Gastrocnemius medialis (tissue), 4 donors: ENCODE measurements at regions not wholly inside any gene's neighbourhood (a gene's known extent, or its start where the extent isn't known, plus 50 kb on each side); places are given as distances from the start of the nearest gene placed in this dataset.

Experiments
- ATAC-seq, 2 donors: fragments of 150-250 bp; one replicate each; pipeline ENCODE4 v1.9.1; 2016
- DNase-seq, 2 donors: peaks; one replicate each; pipeline ENCODE4 v3.0.0-alpha.2; 2019
- H3K27ac ChIP-seq, 4 donors: fragments of 200-600 bp; sonication (generic); 1 replicate in 1 of 4; 2 replicates in 3 of 4; pipeline ENCODE4 v1.5.1; 2016 to 2018; ENCODE audit warnings: mild to moderate bottlenecking in 2 of 4, moderate library complexity in 1 of 4
- H3K27me3 ChIP-seq, 3 donors: fragments of 200-600 bp; sonication (generic) in 2 of 3; 1 replicate in 1 of 3; 2 replicates in 2 of 3; pipeline versions ENCODE4 v1.5.1 to v1.6.0; 2016 to 2019; ENCODE audit warnings: mild to moderate bottlenecking in 1 of 3, moderate library complexity in 1 of 3
- H3K36me3 ChIP-seq, 2 donors: fragments of 200-600 bp; sonication (generic) in 1 of 2; one replicate each; pipeline ENCODE4 v1.5.1; 2017 to 2018
- H3K4me1 ChIP-seq, 2 donors: fragments of 200-600 bp; sonication (generic) in 1 of 2; one replicate each; pipeline ENCODE4 v1.5.1; 2016 to 2017; ENCODE audit warnings: mild to moderate bottlenecking in 2 of 2
- H3K4me3 ChIP-seq, 4 donors: fragments of 200-600 bp; sonication (generic) in 3 of 4; 1 replicate in 1 of 4; 2 replicates in 3 of 4; pipeline ENCODE4 v1.5.1; 2016 to 2019; ENCODE audit warnings: mild to moderate bottlenecking in 2 of 4
- H3K9me3 ChIP-seq, 3 donors: fragments of 200-600 bp; sonication (generic) in 2 of 3; 1 replicate in 1 of 3; 2 replicates in 2 of 3; pipeline ENCODE4 v1.5.1; 2016 to 2019
- CTCF ChIP-seq, 5 experiments: fragments of 450-650 bp in 3 of 5; fragments of 200-600 bp in 2 of 5; sonication (generic) in 2 of 5; IDR thresholded peaks in 4 of 5; conservative IDR thresholded peaks in 1 of 5; 1 replicate in 4 of 5; 2 replicates in 1 of 5; pipeline ENCODE4 v1.5.1; 2016 to 2019; ENCODE audit warnings: antibody characterized with exemption in 5 of 5, mild to moderate bottlenecking in 3 of 5, moderate library complexity in 3 of 5
- POLR2A ChIP-seq, 2 donors: fragments of 450-650 bp; IDR thresholded peaks; one replicate each; pipeline ENCODE4 v1.6.1; 2017; ENCODE audit warnings: antibody characterized with exemption in 2 of 2, mild to moderate bottlenecking in 2 of 2, moderate library complexity in 2 of 2
- in situ Hi-C, 4 donors: fragments of 200-750 bp; cut with MboI; loops; one replicate each; pipeline versions ENCODE4 v1.15.0 to v1.8.0; 2017; ENCODE audit warnings: low sequenced_read_pairs in 4 of 4
- intact Hi-C: fragments of 100-400 bp; cut with DNase I; formaldehyde crosslinking; loops from one replicate; pipeline ENCODE4 v1.15.1; 2023; ENCODE audit warnings: low total_unique reads

DNA sequence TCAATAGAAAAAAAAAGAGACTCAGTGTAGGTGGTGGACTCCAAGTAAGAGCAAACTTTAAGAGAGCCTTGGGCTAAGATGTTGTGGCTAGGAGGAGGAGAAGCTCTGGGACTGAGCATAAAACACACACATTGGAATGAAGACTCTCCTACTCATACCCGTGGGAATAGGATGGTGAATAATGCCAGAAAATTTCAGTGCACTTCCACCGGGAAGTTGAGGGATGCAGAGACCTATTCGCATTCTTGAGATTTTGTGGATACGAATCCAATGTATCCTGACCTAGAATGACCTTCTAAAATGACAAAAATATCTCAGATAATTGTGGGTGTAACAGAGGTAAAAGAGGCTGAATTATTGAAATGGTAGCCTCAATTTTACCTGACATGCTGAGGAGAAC is 388.7 kb upstream of the SGO1 start:
- no peaks in the 10 kb centered on the region for H3K4me1 ChIP-seq
- H3K27me3 ChIP-seq = no peaks in the 10 kb centered on the region
- intact Hi-C loops = no loop called here
- H3K27ac ChIP-seq = no peak overlapping the region
- TF ChIP-seq POLR2A (IDR thresholded peaks at IDR 0.05) (no peak), CTCF (IDR thresholded peaks at IDR 0.05 in 4 of 5, conservative IDR thresholded peaks at IDR 0.05 in 1 of 5) (no peak)
- in situ Hi-C loops = no loop called here
- DNase-seq = no peak
- H3K4me3 ChIP-seq = no peak overlapping the region
- no peak for ATAC-seq
- peaks cover 0 to 3% (median 0%) of the 10 kb centered on the region in 3 donors for H3K9me3 ChIP-seq
- H3K36me3 ChIP-seq = no peaks in the 10 kb centered on the region

DNA sequence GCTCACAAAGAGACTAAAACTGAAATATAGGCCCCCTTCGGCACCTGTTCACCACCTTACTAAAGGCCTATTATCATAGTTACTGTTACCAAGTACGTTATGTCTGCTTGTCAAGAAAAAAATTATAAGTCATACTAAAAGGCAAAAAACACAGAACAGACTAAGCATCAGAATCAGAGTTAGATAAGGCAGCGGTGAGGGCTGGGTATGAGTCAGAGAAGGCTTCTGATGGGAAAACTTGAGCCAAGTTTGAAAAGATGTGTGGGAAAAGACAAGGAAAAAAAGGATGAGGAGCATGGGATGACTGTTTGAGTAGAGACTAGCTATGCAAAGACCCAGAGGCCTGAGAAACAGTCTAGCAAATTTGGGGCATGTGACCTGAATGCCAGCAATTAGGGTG is 387.2 kb upstream of the SGO1 start:
- no peaks in the 10 kb centered on the region for H3K27me3 ChIP-seq
- in situ Hi-C loops (no loop called here), intact Hi-C loops (no loop called here)
- peaks cover 0 to 3% (median 0%) of the 10 kb centered on the region in 3 donors for H3K9me3 ChIP-seq
- H3K4me3 ChIP-seq = no peak overlapping the region
- DNase-seq (no peak), ATAC-seq (no peak)
- TF ChIP-seq CTCF (IDR thresholded peaks at IDR 0.05 in 4 of 5, conservative IDR thresholded peaks at IDR 0.05 in 1 of 5) = no peak
- TF ChIP-seq POLR2A (IDR thresholded peaks at IDR 0.05) = no peak
- H3K36me3 ChIP-seq = no peaks in the 10 kb centered on the region
- no peaks in the 10 kb centered on the region for H3K4me1 ChIP-seq
- no peak overlapping the region for H3K27ac ChIP-seq

DNA sequence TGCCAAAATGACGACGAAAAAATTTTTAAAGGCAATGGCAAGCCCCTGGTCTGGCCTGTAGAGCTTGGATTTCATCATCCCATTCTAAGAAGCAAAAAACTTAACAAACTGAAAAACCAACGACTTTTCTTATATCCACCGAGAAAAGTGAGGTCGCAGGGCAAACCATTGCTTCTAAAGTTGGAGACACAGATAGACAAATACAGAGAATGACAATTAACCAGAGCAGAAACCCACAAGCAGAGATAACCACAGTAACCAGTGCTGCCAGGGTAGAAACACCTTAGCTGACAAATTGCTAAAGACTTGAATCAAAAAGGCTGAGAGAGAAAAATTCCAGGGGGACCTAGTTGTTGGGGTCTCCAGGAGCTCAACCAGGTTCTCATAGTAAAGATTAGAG is 386.5 kb upstream of the SGO1 start:
- intact Hi-C loops = no loop called here
- Histone ChIP-seq H3K4me3 (no peak overlapping the region), H3K36me3 (no peaks in the 10 kb centered on the region), H3K27me3 (no peaks in the 10 kb centered on the region), H3K9me3 (peaks cover 0 to 3% (median 0%) of the 10 kb centered on the region in 3 donors), H3K4me1 (no peaks in the 10 kb centered on the region), H3K27ac (no peak overlapping the region)
- no peak for ATAC-seq
- in situ Hi-C loops = no loop called here
- no peak for DNase-seq
- TF ChIP-seq POLR2A (IDR thresholded peaks at IDR 0.05) (no peak), CTCF (IDR thresholded peaks at IDR 0.05 in 4 of 5, conservative IDR thresholded peaks at IDR 0.05 in 1 of 5) (no peak)

- no peak overlapping the region for H3K27ac ChIP-seq
- peaks cover 0 to 3% (median 0%) of the 10 kb centered on the region in 3 donors for H3K9me3 ChIP-seq
- no peak for ATAC-seq
- no peak for DNase-seq
- intact Hi-C loops (no loop called here), in situ Hi-C loops (no loop called here)
- H3K4me3 ChIP-seq = no peak overlapping the region
- no peaks in the 10 kb centered on the region for H3K27me3 ChIP-seq
- no peaks in the 10 kb centered on the region for H3K4me1 ChIP-seq
- TF ChIP-seq POLR2A (IDR thresholded peaks at IDR 0.05) (no peak), CTCF (IDR thresholded peaks at IDR 0.05 in 4 of 5, conservative IDR thresholded peaks at IDR 0.05 in 1 of 5) (no peak)
- no peaks in the 10 kb centered on the region for H3K36me3 ChIP-seq
Observed at GRCh38 chr3:20569310-20569709, 383.3 kb upstream of the SGO1 start.

GRCh38 chr3:20564966-20565365 is 379.0 kb upstream of the SGO1 start:
- Histone ChIP-seq H3K4me1 (no peaks in the 10 kb centered on the region), H3K4me3 (no peak overlapping the region), H3K27me3 (no peaks in the 10 kb centered on the region), H3K9me3 (no peaks in the 10 kb centered on the region), H3K27ac (no peak overlapping the region), H3K36me3 (no peaks in the 10 kb centered on the region)
- ATAC-seq (no peak), DNase-seq (no peak)
- in situ Hi-C loops (no loop called here), intact Hi-C loops (no loop called here)
- TF ChIP-seq CTCF (IDR thresholded peaks at IDR 0.05 in 4 of 5, conservative IDR thresholded peaks at IDR 0.05 in 1 of 5) = no peak
- no peak for TF ChIP-seq POLR2A (IDR thresholded peaks at IDR 0.05)
